A549 (cell line): ENCODE measurements at regions not wholly inside any gene's neighbourhood (a gene's known extent, or its start where the extent isn't known, plus 50 kb on each side); places are given as distances from the start of the nearest gene placed in this dataset.

ENCODE experiments used
- CTCF ChIP-seq: fragments of >200 bp; sonication (Bioruptor Twin); formaldehyde crosslinking; IDR thresholded peaks from 3 replicates; pipeline ENCODE4 v1.5.1; 2016
- ELK1 ChIP-seq: fragments of 150-350 bp; IDR thresholded peaks from 2 replicates; pipeline ENCODE4 v1.6.1; 2014; ENCODE audit warnings: low read depth, mild to moderate bottlenecking, low read length
- POLR2A ChIP-seq: IDR thresholded peaks from 2 replicates; pipeline ENCODE4 v1.6.1; 2012; ENCODE audit warnings: mild to moderate bottlenecking, low read length

- no peak for TF ChIP-seq POLR2A
- TF ChIP-seq CTCF = no peak
- TF ChIP-seq ELK1 = no peak
Observed at GRCh38 chr10:4307910-4308309, 518.1 kb upstream of the AKR1E2 start.
